ENCODE measurements at regions not wholly inside any gene's neighbourhood (a gene's known extent, or its start where the extent isn't known, plus 50 kb on each side); places are given as distances from the start of the nearest gene placed in this dataset.
"Not testable (repeated sequence)": the region's sequence is repeated elsewhere in the genome, so short reads cannot be mapped to it uniquely, and the experiment has no call there.

- H3K27ac ChIP-seq, H3K27me3 ChIP-seq, H3K9me3 ChIP-seq, H3K36me3 ChIP-seq, ATAC-seq, H3K4me1 ChIP-seq, H3K4me3 ChIP-seq: not testable (repeated sequence)
- WGBS, 2 donors (ENCODE audit: low coverage in 1 of 2): no CpG with 5 or more reads among the region's 2 CpGs
These were observed 332.6 kb downstream of the BCL2L11 start for GRCh38 chr2:111453308-111453707.

GRCh38 chr2:111453816-111454215 is 333.1 kb downstream of the BCL2L11 start:
- H3K27me3 ChIP-seq, H3K9me3 ChIP-seq, H3K4me3 ChIP-seq, H3K27ac ChIP-seq, ATAC-seq, H3K36me3 ChIP-seq, H3K4me1 ChIP-seq: not testable (repeated sequence)
- WGBS, 2 donors (ENCODE audit: low coverage in 1 of 2): no CpG with 5 or more reads among the region's 2 CpGs

- H3K36me3 ChIP-seq, H3K9me3 ChIP-seq, H3K4me3 ChIP-seq, H3K27me3 ChIP-seq, H3K27ac ChIP-seq, H3K4me1 ChIP-seq: not testable (repeated sequence)
- no CpG with 5 or more reads among the region's 1 CpG for WGBS, 2 donors (ENCODE audit: low coverage in 1 of 2)
- peak; percentile 95 for ATAC-seq
- TF ChIP-seq CTCF (IDR thresholded peaks at IDR 0.05): peak in 1 of 4 experiments; percentile 31
These were observed 333.7 kb downstream of the BCL2L11 start for GRCh38 chr2:111454404-111454803.

- not testable (repeated sequence) for H3K4me1 ChIP-seq, H3K4me3 ChIP-seq, H3K9me3 ChIP-seq, H3K27me3 ChIP-seq, H3K36me3 ChIP-seq, H3K27ac ChIP-seq, ATAC-seq
- 79 to 85% methylated on average over 4 to 6 of the region's 9 CpGs for WGBS, 2 donors (ENCODE audit: low coverage in 1 of 2)
These were observed 334.6 kb downstream of the BCL2L11 start for GRCh38 chr2:111455016-111456015.

GRCh38 chr2:111457191-111457590 is 336.5 kb downstream of the BCL2L11 start:
- H3K36me3 ChIP-seq, H3K27me3 ChIP-seq, ATAC-seq, H3K9me3 ChIP-seq, H3K4me1 ChIP-seq, H3K4me3 ChIP-seq, H3K27ac ChIP-seq: not testable (repeated sequence)
- 100% methylated on average over 2 of the region's 5 CpGs; no CpG with 5 or more reads in 1 of the 2 donors for WGBS, 2 donors (ENCODE audit: low coverage in 1 of 2)

GRCh38 chr2:111460901-111461300 is 340.2 kb downstream of the BCL2L11 start:
- not testable (repeated sequence) for H3K4me3 ChIP-seq, ATAC-seq, H3K4me1 ChIP-seq, H3K9me3 ChIP-seq, H3K27ac ChIP-seq, H3K27me3 ChIP-seq, H3K36me3 ChIP-seq
- WGBS, 2 donors (ENCODE audit: low coverage in 1 of 2): 100% methylated on average over 1 to 3 of the region's 5 CpGs

GRCh38 chr2:111461831-111462230 is 341.1 kb downstream of the BCL2L11 start:
- H3K4me1 ChIP-seq, H3K9me3 ChIP-seq, H3K4me3 ChIP-seq, ATAC-seq, H3K27me3 ChIP-seq, H3K27ac ChIP-seq, H3K36me3 ChIP-seq: not testable (repeated sequence)
- 78 to 100% methylated on average over 1 of the region's 1 CpG for WGBS, 2 donors (ENCODE audit: low coverage in 1 of 2)

GRCh38 chr2:111462572-111462971 is 341.9 kb downstream of the BCL2L11 start:
- not testable (repeated sequence) for ATAC-seq, H3K27me3 ChIP-seq, H3K4me3 ChIP-seq, H3K27ac ChIP-seq, H3K4me1 ChIP-seq, H3K9me3 ChIP-seq, H3K36me3 ChIP-seq
- 40 to 100% methylated on average over 1 to 2 of the region's 2 CpGs for WGBS, 2 donors (ENCODE audit: low coverage in 1 of 2)

- WGBS, 2 donors (ENCODE audit: low coverage in 1 of 2): 50% methylated on average over 1 of the region's 13 CpGs; no CpG with 5 or more reads in 1 of the 2 donors
- H3K36me3 ChIP-seq, ATAC-seq, H3K27ac ChIP-seq, H3K9me3 ChIP-seq, H3K27me3 ChIP-seq, H3K4me1 ChIP-seq, H3K4me3 ChIP-seq: not testable (repeated sequence)
These were observed 342.6 kb downstream of the BCL2L11 start for GRCh38 chr2:111463238-111463848.

GRCh38 chr2:111463956-111464355 is 343.2 kb downstream of the BCL2L11 start:
- not testable (repeated sequence) for H3K9me3 ChIP-seq, H3K27ac ChIP-seq, H3K27me3 ChIP-seq, H3K4me3 ChIP-seq, H3K36me3 ChIP-seq, H3K4me1 ChIP-seq
- ATAC-seq: peak; percentile 90
- no CpG with 5 or more reads among the region's 10 CpGs for WGBS, 2 donors (ENCODE audit: low coverage in 1 of 2)

GRCh38 chr2:111464367-111464766 is 343.7 kb downstream of the BCL2L11 start:
- not testable (repeated sequence) for H3K4me3 ChIP-seq, H3K27me3 ChIP-seq, ATAC-seq, H3K36me3 ChIP-seq, H3K27ac ChIP-seq, H3K9me3 ChIP-seq, H3K4me1 ChIP-seq
- 28 to 55% methylated on average over 6 of the region's 10 CpGs for WGBS, 2 donors (ENCODE audit: low coverage in 1 of 2)

GRCh38 chr2:111465521-111465920 is 344.8 kb downstream of the BCL2L11 start:
- WGBS, 2 donors (ENCODE audit: low coverage in 1 of 2): no CpG with 5 or more reads among the region's 3 CpGs
- H3K36me3 ChIP-seq, ATAC-seq, H3K4me3 ChIP-seq, H3K27ac ChIP-seq, H3K4me1 ChIP-seq, H3K27me3 ChIP-seq, H3K9me3 ChIP-seq: not testable (repeated sequence)

Measured in gastroesophageal sphincter (tissue), 4 donors.